SIG-M5 (cell line): ENCODE measurements at regions not wholly inside any gene's neighbourhood (a gene's known extent, or its start where the extent isn't known, plus 50 kb on each side); places are given as distances from the start of the nearest gene placed in this dataset.
"Not testable (repeated sequence)": the region's sequence is repeated elsewhere in the genome, so short reads cannot be mapped to it uniquely, and the experiment has no call there.

Source experiments
- DNase-seq: peaks from one replicate; lab custom pipeline; 2025; lab: John Stamatoyannopoulos, UW

DNA sequence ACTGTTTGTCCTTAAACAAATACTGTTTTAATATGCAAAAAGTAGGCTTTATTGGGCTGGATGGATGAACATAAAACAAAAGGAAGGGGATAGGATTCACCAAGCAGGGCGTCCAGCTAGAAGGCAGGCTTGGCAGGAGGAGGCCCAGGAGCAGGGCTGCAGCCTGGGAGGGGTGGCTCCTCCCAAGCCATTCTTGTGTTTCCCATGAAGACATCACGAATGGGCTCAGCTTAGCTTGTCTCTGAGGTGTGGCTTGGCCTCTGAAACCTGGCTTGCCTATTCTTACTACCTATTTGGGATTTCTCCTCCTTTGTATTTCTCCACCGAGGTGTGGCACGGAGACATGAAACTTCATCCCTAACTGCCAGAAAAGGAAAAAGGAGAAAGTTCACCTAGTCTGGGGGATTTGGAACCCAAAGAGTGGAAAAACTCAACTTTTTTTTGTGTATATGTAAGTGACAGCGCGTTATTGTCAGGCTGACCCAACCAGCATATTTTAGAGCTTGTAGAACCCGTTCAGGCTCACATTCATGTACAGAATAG is 481.9 kb upstream of the SPRED2 start:
- DNase-seq, result no peak

DNA sequence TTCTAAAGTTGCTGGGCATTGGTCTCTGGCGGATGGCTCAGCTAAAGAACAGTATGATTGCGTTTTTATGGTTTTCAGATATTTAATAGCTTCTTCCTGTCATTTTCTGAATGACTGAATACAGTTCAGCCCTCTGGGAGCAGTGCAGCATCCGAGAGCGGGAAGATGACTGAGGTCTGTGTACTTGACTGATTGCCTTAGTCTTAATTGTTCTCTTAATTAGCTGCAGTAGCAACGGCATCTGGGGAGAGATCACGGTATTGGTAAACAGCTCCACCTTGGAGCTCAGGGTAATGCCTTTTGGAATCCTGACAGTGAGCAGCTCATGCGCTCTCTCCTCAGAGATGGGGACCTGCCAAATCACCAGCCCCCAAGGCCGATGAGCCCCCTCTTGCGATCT is 481.4 kb upstream of the SPRED2 start:
- DNase-seq, result no peak

DNA sequence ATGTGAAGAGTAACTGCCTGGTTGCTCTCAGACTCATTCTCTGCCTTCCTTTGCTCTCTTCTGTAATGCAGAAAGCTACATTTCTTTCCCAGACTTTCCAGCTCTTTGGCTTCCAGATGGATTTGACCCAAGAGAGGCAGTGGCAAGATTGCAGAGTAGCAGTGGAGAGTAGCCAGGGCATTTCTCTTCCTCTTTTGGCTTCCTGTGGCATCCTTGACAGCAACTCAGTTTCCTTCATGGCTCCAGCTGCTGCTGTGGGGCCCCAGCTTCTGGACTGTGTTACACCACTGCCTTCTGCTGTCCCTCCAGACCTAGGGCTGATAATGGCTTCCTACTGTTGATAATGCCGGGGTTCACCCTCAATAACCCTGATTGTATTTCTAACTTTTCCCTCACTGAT is 469.4 kb upstream of the SPRED2 start:
- no peak for DNase-seq

DNA sequence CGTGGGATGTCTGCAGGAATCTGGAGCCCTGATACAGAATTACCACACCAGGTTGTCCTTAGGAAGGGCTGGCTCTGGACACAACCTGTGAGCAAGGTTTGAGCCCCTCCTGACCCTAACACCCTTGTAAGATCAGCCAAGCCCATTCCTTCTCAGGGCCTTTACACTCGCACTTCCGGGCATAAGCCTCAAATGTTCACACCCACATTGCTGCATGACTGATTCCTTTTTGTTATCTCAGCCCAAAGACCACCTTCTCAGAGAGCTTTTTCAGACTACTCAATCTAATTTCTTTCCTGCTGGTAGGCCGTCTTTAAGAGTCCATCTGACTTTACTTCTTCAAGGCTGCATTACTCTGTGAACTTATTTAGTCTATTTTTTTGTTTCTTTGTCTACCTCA is 464.0 kb upstream of the SPRED2 start:
- DNase-seq, result no peak

DNA sequence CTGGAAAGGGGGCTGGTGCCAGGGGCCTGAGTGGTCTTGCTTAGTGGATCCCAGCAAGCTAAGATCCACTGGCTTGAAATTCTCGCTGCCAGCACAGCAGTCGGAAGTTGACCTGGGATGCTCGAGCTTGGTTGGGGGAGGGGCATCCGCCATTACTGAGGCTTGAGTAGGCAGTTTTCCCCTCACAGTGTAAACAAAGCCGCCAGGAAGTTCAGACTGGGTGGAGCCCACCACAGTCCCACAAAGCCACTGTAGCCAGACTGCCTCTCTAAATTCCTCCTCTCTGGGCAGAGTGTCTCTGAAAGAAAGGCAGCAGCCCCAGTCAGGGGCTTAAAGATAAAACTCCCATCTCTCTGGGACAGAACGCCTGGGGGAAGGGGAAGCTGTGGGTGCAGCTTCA is 457.7 kb upstream of the SPRED2 start:
- DNase-seq, result not testable (repeated sequence)

DNA sequence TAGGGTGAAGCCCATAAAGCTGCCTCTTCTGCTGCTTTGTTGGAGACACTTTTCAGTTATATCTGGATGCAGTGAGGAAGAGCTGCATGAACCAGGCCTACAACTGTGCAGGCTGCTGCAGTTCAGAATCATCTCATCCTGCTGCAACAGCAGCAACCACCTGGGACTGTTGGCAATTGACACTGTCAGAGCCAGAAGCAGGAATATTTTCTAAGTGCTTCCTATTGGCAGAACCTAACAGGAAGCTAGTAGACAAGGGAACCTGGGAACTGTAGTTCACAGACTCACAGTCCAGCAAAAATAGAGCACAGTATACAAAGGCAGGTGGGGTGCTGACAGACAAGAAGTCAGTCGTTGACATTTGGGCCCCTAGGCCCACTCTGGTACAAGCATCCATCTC is 452.9 kb upstream of the SPRED2 start:
- DNase-seq, result no peak

DNA sequence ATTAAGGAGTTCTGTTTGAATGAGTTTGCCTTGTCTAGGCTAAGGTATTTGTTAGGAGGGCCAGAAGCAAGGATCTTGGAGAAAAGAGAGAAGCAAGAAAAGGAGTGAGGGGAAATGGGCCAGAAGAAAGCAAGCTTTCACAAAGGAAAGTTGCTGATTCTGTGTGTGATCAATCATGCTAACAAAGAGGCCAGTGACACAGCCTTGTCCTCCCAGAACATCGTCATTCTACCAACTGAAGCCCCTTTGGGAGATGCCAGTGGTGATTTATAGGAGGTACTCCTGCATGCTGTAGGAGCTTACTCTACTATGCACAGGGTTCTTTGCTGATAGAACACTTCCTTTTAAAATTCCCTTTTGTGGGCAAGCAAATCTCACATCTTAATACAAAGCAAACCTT is 449.2 kb upstream of the SPRED2 start:
- no peak for DNase-seq

DNA sequence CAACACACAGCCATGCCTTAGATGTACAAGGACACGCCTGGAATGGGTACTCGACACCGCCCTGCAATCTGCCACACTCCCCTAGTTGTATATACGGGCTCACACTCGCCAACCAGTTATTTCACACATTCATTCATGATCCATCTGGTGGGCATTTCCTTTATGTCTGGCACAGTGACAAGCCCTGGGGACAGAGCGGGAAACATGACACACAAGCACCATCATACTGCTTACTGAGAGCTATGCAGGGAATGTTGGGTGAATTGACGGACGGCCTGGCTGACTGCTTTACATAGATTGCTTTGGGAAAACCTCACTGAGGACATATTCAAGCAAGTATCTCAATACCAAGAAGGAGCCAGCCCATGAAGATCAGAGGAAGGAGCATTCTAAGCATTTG is 448.0 kb upstream of the SPRED2 start:
- no peak for DNase-seq

DNA sequence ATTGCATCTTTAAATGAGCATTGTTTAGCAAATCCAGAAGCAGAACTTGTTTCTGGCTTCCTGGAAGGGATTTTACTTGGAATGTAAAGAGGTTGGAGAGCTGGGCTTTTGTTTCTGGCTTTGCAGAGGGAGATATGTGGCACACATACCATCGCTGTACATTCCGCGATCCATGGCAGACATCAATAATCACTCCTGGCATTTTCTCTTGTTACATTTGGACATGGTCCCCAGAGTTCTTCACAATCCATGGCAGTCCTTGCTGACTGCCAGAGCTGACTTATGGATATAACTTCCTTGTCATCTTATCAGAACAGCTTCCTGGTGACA is 445.6 kb upstream of the SPRED2 start:
- no peak for DNase-seq

DNA sequence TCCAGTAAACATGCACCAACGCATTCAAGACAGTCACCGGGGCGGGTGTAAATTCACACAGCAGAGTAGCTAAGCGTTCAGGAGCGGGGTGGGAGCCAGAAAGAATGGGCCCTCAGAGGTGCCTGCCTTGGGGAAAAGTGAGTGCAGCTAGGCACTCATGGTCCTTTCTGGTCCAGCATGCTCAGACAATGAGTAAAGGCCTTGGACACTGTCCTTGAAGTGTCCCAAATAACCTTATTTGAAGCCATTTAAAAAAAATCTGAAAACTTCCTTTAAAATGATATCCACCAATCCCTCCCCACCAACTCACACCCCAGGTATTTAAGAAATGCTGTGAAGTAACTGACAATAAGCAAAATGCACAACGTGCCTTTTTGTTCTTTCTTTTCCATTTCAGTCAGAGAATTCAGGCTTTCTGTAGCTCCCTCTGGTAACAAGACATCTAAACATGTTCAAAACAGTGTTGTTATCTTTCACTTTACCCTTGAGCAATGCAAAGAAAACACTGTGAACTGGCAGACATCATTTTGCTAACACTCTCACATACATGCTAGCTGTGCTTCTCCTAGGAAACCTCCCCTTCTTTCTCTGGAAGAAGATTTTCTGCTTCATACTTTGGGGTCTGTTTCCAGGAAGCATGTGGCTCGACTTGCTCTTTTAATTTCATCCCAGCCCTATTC is 445.1 kb upstream of the SPRED2 start:
- DNase-seq, result no peak

DNA sequence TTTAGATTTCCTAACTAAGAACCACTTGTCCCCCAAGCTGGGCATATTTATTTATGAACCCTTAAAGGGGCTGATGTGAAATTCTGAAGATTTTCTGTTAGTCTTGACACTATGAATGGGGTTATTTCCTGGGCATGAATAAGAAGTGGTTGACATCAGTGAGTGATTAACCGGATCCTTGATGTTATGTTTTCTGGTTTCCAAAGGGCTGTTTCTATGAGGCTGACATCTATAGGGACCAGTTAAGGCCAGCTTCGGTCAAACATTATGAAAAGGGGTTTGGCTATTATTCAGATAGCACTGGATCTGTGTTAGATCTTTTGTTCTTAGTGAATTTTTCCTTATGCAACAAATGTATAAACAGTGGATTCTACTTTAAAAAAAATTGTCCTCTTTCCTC is 443.7 kb upstream of the SPRED2 start:
- DNase-seq, result no peak

DNA sequence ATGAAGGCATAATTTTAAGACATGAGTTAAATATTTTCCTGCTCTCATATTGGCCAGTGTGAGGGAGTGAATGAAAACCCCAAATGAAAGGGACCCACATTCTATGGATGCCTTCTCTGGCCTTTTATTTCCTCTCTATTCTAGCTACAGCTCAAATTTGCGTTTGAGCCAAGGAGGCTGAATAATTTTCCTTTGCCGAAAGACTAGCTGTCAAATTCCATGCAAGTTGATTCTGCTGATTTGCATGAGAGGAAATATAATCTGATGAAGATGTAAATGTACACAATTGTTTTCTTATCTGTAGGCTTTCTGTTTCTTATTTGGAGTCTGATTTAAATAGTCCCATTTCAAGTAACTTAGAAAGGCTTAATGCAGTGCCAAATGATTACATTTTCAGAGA is 438.4 kb upstream of the SPRED2 start:
- DNase-seq, result no peak

DNA sequence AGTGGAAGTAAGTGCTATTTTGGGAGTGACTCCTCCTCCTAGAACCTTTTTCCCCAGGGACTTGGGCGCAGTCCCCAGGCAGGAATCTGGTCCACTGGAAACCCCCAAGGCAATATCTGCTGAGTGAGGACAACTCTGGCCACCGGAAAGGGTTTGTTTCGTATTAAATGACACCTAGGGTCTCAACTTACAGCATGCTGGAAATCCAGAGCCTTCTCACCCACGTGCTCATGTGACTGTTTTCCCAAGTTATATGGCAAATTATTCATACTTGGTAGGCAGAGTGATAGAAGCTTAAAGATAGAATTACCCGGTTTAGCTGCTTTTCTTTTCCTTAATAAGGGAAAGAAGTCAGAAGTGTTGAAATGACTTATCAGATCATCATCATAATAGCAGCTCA is 436.9 kb upstream of the SPRED2 start:
- no peak for DNase-seq

DNA sequence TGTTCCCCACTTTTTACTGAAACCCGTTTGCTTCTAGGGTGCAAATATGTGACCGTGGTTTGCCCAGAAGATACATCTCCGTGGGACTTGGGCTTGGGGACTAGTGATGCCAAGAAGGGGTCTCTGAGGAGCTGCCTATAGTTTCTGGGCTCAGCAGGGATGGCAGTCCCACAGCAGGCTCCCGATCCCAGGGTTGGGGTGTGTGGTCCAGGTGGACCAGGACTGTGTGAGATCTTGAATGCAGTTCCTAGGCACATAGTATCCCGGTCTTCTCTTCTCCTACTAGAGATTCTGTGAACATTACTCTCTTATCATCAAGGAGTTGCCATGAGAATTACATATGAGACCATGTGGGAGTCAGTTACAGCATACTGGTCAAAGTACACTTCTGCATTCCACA is 435.8 kb upstream of the SPRED2 start:
- no peak for DNase-seq

DNA sequence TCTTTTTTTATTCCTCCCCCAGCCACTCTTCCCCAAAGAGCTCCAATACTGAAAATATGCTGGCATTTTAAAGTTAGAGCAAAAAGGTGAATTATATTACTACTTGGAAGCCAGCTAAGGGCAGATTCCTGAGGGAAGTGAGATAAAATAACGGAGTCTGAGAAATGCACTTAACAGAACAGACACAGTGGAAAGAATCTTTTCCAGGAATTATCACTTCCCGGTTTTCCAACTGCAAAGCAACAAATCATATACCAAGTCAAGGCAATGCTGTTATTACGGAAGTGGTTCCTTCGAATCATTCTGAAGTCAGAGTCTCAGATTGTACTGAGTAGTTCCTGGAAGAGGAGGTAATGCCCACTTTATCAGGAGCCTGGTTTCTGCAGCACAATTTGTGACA is 435.0 kb upstream of the SPRED2 start:
- no peak for DNase-seq

DNA sequence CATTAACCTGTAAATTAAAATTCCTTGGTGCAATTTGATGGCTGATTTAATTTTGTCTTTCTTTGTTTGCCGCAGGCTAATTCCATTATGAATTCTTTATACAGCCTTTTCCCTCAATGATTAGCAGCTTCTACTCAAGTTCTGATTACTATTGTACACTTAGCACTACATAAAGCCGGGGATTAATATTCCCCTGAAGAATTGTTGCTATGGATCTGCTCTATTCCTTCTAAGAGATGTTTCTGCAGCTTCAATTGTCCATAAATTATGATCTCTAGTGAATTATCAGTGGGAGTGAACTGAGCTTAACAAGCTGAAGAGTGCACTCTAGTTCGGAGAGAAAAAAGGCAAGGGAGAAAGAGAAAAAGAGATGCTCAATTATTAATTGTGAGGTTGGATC is 433.7 kb upstream of the SPRED2 start:
- DNase-seq, result no peak

DNA sequence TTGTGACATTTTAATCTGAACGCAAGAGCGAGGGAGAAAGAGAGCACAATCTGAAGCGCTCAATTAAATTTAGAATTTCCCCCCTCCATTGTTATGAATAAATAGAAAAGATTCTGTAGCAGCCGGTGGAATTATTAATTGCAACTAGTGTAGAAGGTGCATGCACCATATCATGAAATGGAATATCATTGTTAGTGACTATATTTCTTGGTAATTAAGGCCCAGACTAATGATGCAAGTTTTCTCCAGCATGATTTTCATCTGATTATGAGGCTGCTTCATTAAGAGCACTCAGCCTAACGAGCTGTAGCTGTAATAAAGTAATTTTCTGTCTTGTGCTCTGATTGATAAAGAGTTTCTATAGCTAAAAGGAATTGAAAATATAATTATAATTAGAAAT is 432.2 kb upstream of the SPRED2 start:
- no peak for DNase-seq

DNA sequence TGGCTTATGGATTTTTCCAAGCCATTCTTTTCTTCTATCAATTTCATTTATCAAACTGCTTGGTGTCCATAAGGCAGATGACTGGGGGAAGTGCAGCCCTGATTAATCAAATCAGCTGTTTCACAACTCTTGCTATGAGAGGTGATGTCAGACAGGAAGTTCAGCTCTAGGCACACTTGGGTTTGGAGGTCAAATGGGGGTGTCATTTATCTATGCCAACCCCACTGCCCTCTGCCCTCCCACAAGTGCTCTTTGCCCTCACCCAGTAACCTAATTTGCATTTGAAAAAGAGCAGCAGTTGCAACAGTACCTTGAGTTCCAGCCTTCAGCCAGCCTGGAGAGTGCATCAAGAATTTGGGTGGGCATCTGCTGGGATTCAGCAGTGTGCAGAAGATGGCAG is 431.3 kb upstream of the SPRED2 start:
- no peak for DNase-seq

DNA sequence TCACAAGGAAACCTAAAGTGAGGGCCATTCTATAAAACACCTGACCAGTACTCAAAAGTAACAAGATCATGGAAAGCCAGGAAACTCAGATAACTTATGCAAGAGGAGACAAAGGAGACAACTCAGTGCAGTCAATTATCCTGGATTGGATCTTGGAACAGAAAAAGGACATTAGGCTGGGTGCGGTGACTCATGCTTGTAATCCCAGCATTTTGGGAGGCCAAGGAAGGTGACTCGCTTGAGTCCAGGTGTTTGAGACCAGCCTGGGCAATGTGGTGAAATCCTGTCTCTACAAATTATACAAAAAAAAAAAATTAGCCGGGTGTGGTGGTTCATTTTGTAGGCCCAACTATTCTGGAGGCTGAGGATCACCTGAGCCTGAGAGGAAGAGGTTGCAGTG is 424.5 kb upstream of the SPRED2 start:
- DNase-seq, result no peak

DNA sequence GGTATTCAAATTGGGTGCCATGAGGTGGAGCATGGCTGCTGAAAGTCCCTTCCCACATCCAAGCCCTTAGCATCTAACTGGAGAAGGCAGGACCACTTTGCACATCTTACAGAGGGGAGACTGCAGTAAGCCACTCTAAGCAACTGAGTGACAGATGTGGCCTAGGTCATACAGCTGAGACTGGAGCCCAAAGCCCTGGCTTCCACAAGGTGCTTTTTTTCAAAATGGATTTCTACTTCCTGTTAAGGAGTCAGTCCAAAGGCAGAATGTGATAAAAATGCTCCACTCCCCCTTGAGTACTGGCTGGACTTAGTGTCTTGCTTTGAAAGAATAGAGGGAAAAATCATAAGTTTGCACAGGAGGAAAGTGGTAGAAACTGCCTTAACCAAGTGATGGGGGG is 424.0 kb upstream of the SPRED2 start:
- no peak for DNase-seq

DNA sequence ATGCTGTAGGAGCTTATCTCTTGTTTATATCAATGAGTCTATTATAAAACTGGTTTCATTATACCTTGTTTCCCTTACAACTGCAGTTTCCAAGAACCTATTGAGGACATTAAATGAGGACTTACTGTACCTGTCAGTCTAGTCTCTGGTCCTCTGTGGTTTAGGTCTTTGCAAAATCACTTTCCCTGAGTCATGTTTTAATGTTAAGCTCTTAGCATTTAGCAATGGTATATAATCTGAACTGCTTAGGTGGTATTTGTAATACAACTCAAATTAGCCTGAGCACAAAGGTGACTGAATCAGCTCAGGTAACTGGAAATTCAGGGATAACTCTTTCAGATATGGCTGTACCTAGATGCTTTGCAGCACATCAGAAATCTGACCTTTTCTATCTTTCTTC is 418.3 kb upstream of the SPRED2 start:
- DNase-seq, result no peak

DNA sequence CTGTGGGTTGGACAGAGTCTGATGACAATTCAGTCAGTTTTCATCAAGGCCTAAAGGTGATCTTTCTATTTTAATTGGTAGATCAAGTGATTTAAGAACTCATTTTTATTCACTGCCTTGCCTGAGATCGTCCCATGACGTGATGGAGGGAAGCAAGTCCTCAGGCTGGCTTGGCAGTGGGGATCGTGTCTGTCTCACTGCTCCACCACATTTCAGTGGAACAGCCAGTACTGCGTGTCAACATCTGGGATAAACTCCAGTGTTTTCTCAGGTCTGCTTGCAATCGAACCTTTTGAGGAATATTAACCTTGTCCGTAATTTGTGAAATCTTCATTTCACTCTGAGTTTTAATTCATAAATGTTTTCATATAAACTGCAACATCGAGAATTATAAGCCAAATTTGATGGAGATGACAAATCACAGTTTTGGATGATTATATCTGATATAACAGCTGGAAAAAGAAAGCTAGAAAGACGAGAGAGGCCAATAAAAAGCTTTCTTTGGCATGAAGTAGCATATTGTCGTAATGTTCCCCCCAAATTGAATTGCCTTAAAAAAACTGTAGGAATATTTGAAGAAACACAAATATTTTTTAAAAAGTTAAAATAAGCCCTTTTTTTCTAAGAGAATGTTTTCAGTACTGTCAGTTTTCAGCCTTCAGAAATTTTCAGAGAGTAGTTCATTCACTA is 414.7 kb upstream of the SPRED2 start:
- no peak for DNase-seq

DNA sequence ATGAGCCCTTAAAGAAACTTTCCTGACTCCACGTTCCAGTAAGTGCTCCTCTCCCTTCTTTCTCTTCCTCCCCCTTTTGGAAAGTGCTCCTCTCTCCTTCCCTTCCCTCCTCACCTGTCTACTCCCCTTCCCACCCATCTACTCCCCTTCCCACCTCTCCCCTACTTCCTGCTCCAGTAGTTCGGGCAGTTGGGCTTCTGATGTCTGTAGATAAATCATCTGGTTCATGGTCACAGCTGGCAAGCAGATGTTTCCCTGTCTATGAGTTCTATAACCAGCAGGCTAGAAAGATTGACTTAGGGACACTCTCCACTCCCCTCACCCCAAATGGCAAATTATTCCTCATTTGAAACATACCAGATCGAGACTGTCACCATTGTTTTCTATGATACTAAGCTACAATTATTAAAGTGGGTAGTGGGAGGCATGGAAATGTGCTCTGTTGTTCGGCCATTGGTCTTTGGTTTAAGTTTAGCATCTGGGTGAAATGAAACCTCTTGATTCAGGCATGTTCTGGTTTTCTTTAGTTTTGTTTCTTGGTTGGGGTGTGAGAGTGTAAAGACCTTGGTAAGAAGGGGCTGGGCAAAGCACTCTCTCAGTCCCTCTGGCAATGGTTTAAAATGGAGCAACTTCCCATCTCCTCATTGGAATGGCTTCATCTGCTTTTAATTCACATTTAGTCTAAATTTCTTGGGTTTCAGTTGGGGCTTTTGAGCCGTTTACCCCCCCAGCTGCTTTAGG is 413.2 kb upstream of the SPRED2 start:
- DNase-seq, result no peak
